ENCODE measurements at regions not wholly inside any gene's neighbourhood (a gene's known extent, or its start where the extent isn't known, plus 50 kb on each side); places are given as distances from the start of the nearest gene placed in this dataset.

- TF ChIP-seq CTCF (IDR thresholded peaks at IDR 0.05; ENCODE audit: insufficient read depth, low read length, poor library complexity, severe bottlenecking) (no peak), EZH2phosphoT487 (conservative IDR thresholded peaks at IDR 0.05; ENCODE audit: low read length) (no peak)
These were observed 150.6 kb upstream of the TCF4 start for GRCh38 chr18:55738483-55739114.

All from SU-DHL-6 (cell line).